GM10248 (cell line): ENCODE measurements at regions not wholly inside any gene's neighbourhood (a gene's known extent, or its start where the extent isn't known, plus 50 kb on each side); places are given as distances from the start of the nearest gene placed in this dataset.

Experiments used
- CTCF ChIA-PET: fragments of 300-600 bp; sonication (Branson Sonifier 250); formaldehyde crosslinking; extraction: SDS; loops from one replicate; lab custom pipeline; 2021; ENCODE audit warnings: antibody characterized with exemption; lab: Yijun Ruan, JAX
- POLR2A ChIA-PET: fragments of 350-650 bp; sonication (Branson Sonifier 250); formaldehyde crosslinking; extraction: SDS; loops from one replicate; lab custom pipeline; 2020; ENCODE audit warnings: antibody characterized with exemption; lab: Yijun Ruan, JAX
- DNase-seq: peaks from one replicate; pipeline ENCODE4 v3.0.0; 2012; ENCODE audit errors: extremely low spot score
- CTCF ChIP-seq: IDR thresholded peaks from 2 replicates; pipeline ENCODE4 v1.5.1; 2012; ENCODE audit warnings: mild to moderate bottlenecking, low read depth; ENCODE audit errors: extremely low read depth, missing control alignments, control extremely low read depth

GRCh38 chr21:38147391-38147790 is 109.4 kb upstream of the KCNJ15 start:
- ChIA-PET CTCF (interaction anchor here (1.2 kb wide), 1 partner anchor 20 kb away, joined by 3 read pairs; no protein-coding TSS in a partner anchor), POLR2A (no interaction called here)
- no peak for TF ChIP-seq CTCF
- no peak for DNase-seq

DNA sequence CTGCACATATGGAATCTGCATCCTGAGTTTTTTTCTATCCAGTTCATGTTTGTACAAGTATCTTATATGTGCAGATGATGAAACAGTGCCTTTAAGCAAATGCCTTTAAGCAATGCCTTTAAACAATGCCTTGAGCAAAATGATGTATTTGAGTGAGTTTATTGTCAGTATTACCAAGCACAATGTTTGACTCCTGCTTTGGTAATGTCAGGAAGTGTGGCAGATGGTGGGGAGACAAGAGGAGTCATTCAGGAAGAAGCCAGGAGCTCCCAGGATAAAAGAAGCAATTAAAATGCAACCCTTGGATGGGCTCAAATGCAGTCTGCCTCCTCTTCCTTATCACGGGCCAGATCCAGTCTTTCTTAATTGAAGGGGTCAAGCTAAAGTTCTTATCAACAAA is 108.7 kb upstream of the KCNJ15 start:
- ChIA-PET CTCF (interaction anchor here (1.2 kb wide), 3 partner anchors 21 to 208 kb away, joined by 3 read pairs; no protein-coding TSS in a partner anchor), POLR2A (no interaction called here)
- DNase-seq, result no peak
- TF ChIP-seq CTCF, result no peak

DNA sequence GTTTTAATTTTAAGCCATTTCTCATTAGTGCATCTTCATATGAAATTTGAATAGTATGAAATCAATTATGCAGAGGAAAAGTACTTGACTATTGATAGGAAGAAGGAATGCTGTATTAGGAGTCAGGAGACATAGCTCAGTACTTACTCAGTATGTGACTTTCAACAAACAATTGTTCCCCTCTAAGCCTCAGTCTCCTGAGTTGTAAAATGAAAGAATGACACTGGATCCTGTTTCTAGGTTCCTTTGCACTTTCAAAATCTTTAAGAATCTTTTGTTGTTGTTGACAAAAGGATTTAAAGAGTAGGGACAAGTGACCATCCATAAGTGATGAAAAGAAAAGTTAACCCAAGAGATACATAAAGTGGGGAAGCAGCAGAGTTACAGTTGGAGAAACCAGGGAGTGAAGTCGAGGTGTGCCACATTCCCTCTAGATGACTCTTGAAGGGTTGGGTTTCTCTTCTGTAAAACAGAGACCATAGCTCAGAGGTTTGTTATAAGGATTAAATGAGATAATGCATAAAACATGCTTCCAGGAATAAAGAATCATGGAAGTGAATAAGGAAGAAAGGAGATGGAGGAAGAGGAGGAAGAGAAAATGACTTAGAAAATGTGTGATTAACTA is 105.7 kb upstream of the KCNJ15 start:
- CTCF ChIA-PET, result interaction anchor here (1.5 kb wide), 1 partner anchor 9 kb away, joined by 4 read pairs; no protein-coding TSS in a partner anchor
- no peak for DNase-seq
- TF ChIP-seq CTCF, result no peak
- POLR2A ChIA-PET, result no interaction called here

DNA sequence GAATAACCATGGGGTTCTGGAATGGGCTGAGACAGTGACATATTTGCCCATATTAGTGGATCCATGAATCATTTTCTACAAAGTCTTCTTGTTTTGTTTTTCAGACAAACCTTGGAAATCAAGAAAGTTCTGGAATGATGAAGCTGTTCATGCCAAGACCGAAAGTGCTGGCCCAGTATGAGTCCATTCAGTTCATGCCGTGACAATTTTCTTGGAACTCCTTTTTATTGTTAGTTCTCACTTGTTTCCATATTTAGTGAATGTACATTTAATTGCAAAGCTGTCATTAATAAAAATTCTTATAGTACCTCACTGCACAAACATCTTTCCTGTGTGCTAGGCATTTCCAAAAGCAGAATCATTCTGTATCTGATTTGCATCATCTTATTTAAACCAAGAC is 100.6 kb upstream of the KCNJ15 start:
- no peak for DNase-seq
- ChIA-PET CTCF (interaction anchor here (1.0 to 6.8 kb wide), 5 partner anchors 11 to 407 kb away, joined by 3 to 66 read pairs (median 5); no protein-coding TSS in a partner anchor), POLR2A (no interaction called here)
- no peak for TF ChIP-seq CTCF

DNA sequence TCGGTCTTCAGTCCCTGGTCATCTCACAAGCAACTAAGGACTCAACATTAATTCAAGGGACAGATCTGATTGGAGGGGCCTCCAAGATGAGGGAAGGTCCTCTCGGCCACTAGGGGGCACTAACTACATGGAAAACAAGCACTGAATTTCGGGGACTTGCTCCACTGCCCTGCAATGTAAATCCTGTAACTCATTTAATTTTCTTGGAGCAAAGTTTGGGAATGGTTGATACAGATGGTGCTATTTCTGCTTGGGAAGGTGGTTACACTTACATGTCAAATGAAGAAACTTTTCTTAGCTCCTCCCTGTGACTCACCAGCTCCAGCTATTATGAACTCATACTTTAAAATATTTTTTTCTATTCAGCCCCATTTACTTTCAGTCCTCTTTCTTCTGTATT is 97.4 kb upstream of the KCNJ15 start:
- DNase-seq, result peak; percentile 64
- ChIA-PET CTCF (interaction anchor here (0.7 to 6.8 kb wide), 14 partner anchors 8 to 485 kb away, joined by 3 to 66 read pairs (median 4); no protein-coding TSS in a partner anchor), POLR2A (no interaction called here)
- TF ChIP-seq CTCF, result peak; percentile 81

GRCh38 chr21:38165466-38166172 is 91.2 kb upstream of the KCNJ15 start:
- ChIA-PET CTCF (interaction anchor here (11.2 kb wide), 1 partner anchor 186 kb away, joined by 96 read pairs; no protein-coding TSS in a partner anchor), POLR2A (no interaction called here)
- TF ChIP-seq CTCF, result no peak
- no peak for DNase-seq
